Adrenal gland (tissue), 5 donors: ENCODE measurements at regions not wholly inside any gene's neighbourhood (a gene's known extent, or its start where the extent isn't known, plus 50 kb on each side); places are given as distances from the start of the nearest gene placed in this dataset.

Experiments used
- CTCF ChIP-seq, 6 experiments: fragments of 450-650 bp in 4 of 6; fragments of 200-600 bp in 2 of 6; sonication (generic) in 1 of 6; IDR thresholded peaks; 1 replicate in 5 of 6; 2 replicates in 1 of 6; pipeline versions ENCODE4 v1.5.1 to v1.8.0; 2016 to 2021; ENCODE audit warnings: antibody characterized with exemption in 6 of 6, mild to moderate bottlenecking in 2 of 6, moderate library complexity in 1 of 6
- POLR2A ChIP-seq, 2 donors: fragments of 450-650 bp; IDR thresholded peaks; one replicate each; pipeline ENCODE4 v1.6.1; 2017; ENCODE audit warnings: antibody characterized with exemption in 2 of 2, mild to moderate bottlenecking in 2 of 2, moderate library complexity in 1 of 2
- donor health status: DM: no; HTN: no; CAD: no.

GRCh38 chr20:6940876-6941275, 173.4 kb downstream of the BMP2 start:
- TF ChIP-seq CTCF (IDR thresholded peaks at IDR 0.05) (no peak), POLR2A (IDR thresholded peaks at IDR 0.05) (no peak)
